Parathyroid adenoma (tissue), 2 donors: ENCODE measurements at regions not wholly inside any gene's neighbourhood (a gene's known extent, or its start where the extent isn't known, plus 50 kb on each side); places are given as distances from the start of the nearest gene placed in this dataset.

ENCODE experiments used
- H2AFZ ChIP-seq: fragments of 300-600 bp; sonication (generic); one replicate; pipeline ENCODE4 v1.7.0; 2017; ENCODE audit warnings: antibody characterized with exemption, mild to moderate bottlenecking
- H3K27ac ChIP-seq: fragments of 300-600 bp; sonication (generic); one replicate; pipeline ENCODE4 v1.7.0; 2017
- H3K27me3 ChIP-seq: fragments of 300-600 bp; sonication (generic); one replicate; pipeline ENCODE4 v1.7.0; 2017; ENCODE audit warnings: low read length; ENCODE audit not compliant: control insufficient read depth, insufficient read depth
- H3K36me3 ChIP-seq: fragments of 300-600 bp; sonication (generic); one replicate; pipeline ENCODE4 v1.7.0; 2017; ENCODE audit warnings: low read length; ENCODE audit not compliant: control insufficient read depth, insufficient read depth
- H3K4me1 ChIP-seq: fragments of 300-600 bp; sonication (generic); one replicate; pipeline ENCODE4 v1.7.0; 2017; ENCODE audit warnings: control low read depth
- H3K4me2 ChIP-seq: fragments of 300-600 bp; sonication (generic); one replicate; pipeline ENCODE4 v1.7.0; 2017; ENCODE audit warnings: low read length
- H3K4me3 ChIP-seq: fragments of 300-600 bp; sonication (generic); one replicate; pipeline ENCODE4 v1.7.0; 2017; ENCODE audit warnings: low read depth, low read length
- H3K79me2 ChIP-seq: fragments of 300-600 bp; sonication (generic); one replicate; pipeline ENCODE4 v1.7.0; 2017; ENCODE audit warnings: control low read depth
- H3K9ac ChIP-seq: fragments of 300-600 bp; sonication (generic); one replicate; pipeline ENCODE4 v1.7.0; 2017; ENCODE audit warnings: mild to moderate bottlenecking
- H3K9me3 ChIP-seq: fragments of 300-600 bp; sonication (generic); one replicate; pipeline ENCODE4 v1.7.0; 2017; ENCODE audit warnings: low read length; ENCODE audit not compliant: control insufficient read depth
- TF ChIP-seq, protein P1 (sequence below): fragments of 300-600 bp; sonication (generic); IDR thresholded peaks from one replicate; pipeline ENCODE4 v1.7.0; 2017; ENCODE audit warnings: antibody characterized with exemption, mild to moderate bottlenecking
- donor health status: primary hyperparathyroidism.

DNA sequence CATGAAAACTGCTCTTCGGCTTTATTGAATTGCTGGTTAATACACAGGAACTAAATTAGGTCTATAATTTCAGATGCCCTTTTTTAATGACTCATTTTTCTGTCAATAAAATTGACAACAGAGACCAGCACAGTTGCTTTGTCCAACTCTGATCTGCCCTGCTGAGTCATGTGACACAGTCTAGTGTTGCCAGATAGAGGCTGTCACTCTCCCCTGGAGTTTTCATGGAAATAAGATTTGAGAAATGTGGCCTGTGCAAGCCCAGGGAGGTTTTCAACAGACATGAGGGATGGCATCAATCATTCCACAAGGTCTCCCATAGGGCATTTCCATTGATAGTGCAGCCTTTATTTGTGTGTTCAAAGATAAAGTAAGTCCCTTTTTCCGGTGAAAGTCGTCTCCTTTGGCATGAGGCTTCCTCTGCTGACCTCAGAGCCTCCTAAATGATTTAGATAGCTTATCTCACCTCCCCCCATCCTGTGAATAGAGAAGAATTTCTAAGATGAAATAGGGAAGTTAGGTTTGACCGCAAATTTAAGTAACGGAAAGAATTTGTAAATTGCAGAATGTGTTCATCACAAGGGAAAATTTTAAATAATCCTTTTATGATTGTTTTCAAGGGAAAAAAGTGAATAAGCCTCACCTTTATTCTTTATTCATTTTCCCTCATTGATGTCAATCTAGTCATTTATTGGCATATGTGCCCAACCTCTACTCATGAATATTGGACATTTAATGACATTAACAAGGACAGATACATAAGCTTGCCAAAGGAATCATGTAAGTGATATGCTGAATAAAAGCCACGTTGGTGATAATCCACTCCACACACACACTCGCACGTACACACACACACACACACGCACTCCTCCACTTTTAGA lies 277.7 kb downstream of the ADGB start:
- Histone ChIP-seq H3K36me3 (no peaks in the 10 kb centered on the region), H3K27ac (peak overlapping the region; percentile 31), H3K4me1 (peaks cover 36% of the 10 kb centered on the region), H3K27me3 (no peaks in the 10 kb centered on the region), H3K79me2 (no peaks in the 10 kb centered on the region), H2AFZ (peak overlapping the region; percentile 17), H3K9me3 (no peaks in the 10 kb centered on the region), H3K4me3 (no peak overlapping the region), H3K4me2 (no peak overlapping the region), H3K9ac (no peak overlapping the region)
- TF ChIP-seq, protein P1, sequence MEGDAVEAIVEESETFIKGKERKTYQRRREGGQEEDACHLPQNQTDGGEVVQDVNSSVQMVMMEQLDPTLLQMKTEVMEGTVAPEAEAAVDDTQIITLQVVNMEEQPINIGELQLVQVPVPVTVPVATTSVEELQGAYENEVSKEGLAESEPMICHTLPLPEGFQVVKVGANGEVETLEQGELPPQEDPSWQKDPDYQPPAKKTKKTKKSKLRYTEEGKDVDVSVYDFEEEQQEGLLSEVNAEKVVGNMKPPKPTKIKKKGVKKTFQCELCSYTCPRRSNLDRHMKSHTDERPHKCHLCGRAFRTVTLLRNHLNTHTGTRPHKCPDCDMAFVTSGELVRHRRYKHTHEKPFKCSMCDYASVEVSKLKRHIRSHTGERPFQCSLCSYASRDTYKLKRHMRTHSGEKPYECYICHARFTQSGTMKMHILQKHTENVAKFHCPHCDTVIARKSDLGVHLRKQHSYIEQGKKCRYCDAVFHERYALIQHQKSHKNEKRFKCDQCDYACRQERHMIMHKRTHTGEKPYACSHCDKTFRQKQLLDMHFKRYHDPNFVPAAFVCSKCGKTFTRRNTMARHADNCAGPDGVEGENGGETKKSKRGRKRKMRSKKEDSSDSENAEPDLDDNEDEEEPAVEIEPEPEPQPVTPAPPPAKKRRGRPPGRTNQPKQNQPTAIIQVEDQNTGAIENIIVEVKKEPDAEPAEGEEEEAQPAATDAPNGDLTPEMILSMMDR: no peak

DNA sequence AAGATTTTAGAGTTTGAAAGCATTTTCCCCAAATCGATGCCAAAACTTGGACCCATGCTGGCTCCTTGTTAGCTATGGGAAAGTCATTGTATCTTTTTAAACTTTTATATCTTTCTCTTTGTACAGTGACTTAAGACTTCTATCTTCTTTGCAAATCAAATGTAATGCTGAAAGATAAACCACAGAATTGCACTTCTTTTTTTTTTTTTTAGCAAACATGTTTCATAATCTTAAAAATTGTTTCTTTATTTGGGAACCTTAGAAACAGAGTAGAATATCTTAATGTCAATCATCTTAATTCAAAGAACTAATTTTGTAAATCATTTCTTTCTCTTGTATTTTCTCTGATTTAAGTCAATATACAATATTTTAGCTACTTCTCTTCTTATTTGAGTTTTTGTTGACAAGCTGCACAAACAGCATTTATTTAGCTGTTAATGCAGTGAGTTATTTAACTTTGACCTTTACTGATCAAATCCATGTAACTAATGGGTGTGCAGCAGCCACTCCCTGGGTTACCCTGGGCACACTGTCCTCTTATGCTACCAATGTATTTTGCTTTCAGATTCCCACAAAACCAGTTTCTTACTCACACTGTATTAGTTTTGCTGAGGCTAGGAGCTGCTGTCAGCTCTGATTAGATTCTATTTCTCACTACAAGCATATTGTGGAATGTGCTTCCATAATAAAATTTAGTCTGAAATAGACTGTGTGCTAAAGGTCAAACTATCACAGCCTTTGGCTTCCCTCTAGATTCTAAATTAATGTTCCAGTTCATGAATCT lies 279.6 kb downstream of the ADGB start:
- no peak overlapping the region for H3K4me3 ChIP-seq
- peak overlapping the region; percentile 53 for H3K4me2 ChIP-seq
- H3K9ac ChIP-seq: no peak overlapping the region
- H3K36me3 ChIP-seq: no peaks in the 10 kb centered on the region
- peaks cover 55% of the 10 kb centered on the region for H3K4me1 ChIP-seq
- TF ChIP-seq, protein P1: no peak
- peak overlapping the region; percentile 39 for H2AFZ ChIP-seq
- H3K27ac ChIP-seq: peak overlapping the region; percentile 98
- H3K9me3 ChIP-seq: no peaks in the 10 kb centered on the region
- no peaks in the 10 kb centered on the region for H3K27me3 ChIP-seq
- no peaks in the 10 kb centered on the region for H3K79me2 ChIP-seq

DNA sequence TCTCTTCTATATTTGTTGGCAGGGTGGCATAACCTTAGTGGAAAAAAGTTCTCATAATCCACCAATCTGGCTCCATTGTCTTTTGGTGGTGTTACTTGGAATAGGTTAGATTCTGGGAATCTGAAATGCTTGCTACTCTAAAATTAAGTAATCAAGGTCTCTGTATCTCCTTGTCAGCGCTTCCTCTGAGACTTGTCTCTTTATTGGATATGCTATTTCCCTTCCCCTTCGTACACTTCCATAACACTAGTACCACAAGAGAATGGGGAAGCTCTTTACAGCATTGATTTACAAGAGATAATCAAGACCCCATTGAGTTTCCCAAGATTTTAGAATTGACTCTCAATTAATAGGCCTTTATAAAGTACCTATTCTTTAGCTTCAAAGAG lies 280.2 kb downstream of the ADGB start:
- H3K36me3 ChIP-seq: no peaks in the 10 kb centered on the region
- TF ChIP-seq, protein P1: no peak
- peaks cover 61% of the 10 kb centered on the region for H3K4me1 ChIP-seq
- H2AFZ ChIP-seq: peak overlapping the region; percentile 39
- H3K9ac ChIP-seq: no peak overlapping the region
- peak overlapping the region; percentile 53 for H3K4me2 ChIP-seq
- no peaks in the 10 kb centered on the region for H3K79me2 ChIP-seq
- no peaks in the 10 kb centered on the region for H3K9me3 ChIP-seq
- H3K27me3 ChIP-seq: no peaks in the 10 kb centered on the region
- H3K4me3 ChIP-seq: no peak overlapping the region
- peak overlapping the region; percentile 98 for H3K27ac ChIP-seq

DNA sequence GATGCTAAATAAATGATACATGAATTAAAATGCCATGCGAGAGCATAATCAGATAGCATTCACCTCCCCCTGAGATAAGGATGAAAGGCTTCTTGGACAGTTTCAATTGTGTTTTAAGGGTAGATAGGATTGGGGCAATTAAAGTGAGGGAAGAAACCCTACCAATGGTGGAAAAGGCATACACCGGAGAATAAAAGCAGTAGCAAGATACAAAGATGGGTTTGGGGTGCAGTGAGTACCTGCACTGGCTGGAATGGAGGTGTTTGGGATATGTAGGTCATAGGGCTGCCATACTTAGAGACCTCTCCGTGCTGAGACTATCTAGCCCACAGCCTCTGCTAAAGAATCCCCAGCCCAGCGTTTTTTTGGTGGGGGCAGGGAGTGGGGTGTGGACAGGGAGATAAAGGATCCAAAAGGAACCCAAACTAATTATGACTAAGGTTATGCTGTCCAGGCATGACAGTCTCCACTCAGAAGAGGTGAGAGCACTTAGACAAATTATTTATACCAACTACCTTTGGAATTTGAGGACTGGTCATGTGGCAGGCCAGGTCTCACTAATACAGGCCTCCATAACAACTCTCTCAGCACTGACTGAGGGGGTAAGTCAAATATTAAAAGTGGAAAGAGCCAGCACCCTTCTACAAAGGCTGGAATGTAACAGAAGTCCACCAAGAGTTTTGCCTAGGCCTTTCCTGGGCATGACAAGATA lies 280.8 kb downstream of the ADGB start:
- Histone ChIP-seq H3K79me2 (no peaks in the 10 kb centered on the region), H3K36me3 (no peaks in the 10 kb centered on the region), H3K27ac (peak overlapping the region; percentile 98), H3K4me2 (peak overlapping the region; percentile 53), H2AFZ (peak overlapping the region; percentile 57), H3K4me1 (peaks cover 67% of the 10 kb centered on the region), H3K9me3 (no peaks in the 10 kb centered on the region), H3K9ac (no peak overlapping the region), H3K27me3 (no peaks in the 10 kb centered on the region), H3K4me3 (no peak overlapping the region)
- TF ChIP-seq, protein P1: no peak
